Neural progenitor cell (in vitro differentiated cells): ENCODE measurements at regions not wholly inside any gene's neighbourhood (a gene's known extent, or its start where the extent isn't known, plus 50 kb on each side); places are given as distances from the start of the nearest gene placed in this dataset.

ENCODE experiments used
- CTCF ChIP-seq: fragments of 200-600 bp; sonication (generic); IDR thresholded peaks from 2 replicates; pipeline ENCODE4 v1.5.1; 2017; ENCODE audit warnings: antibody characterized with exemption, mild to moderate bottlenecking
- EZH2 ChIP-seq: fragments of 200-600 bp; sonication (generic); IDR thresholded peaks from 2 replicates; pipeline ENCODE4 v1.6.1; 2017; ENCODE audit warnings: antibody characterized with exemption, mild to moderate bottlenecking, moderate library complexity

DNA sequence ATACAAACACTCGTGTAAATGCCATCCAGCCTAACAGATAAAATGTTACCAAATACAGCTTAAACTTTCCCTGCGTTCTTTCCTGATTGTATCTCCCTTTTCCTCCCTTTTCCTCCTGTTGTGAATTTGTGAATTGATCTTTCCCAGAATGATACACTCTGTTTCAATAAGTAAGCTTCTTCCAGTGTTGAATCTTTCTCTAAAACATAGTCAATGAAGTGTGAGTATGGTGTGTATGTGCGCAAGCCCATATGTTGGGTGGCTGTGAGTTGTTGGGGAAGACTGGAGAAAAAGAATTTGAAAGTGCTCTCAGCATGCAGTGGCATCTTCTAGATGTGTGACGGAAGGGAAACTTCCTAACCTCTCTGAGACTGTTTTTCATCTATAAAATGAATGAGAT, 143.1 kb upstream of the KLF4 start:
- TF ChIP-seq CTCF (no peak), EZH2 (no peak)
